IMR-90 (cell line): ENCODE measurements at regions not wholly inside any gene's neighbourhood (a gene's known extent, or its start where the extent isn't known, plus 50 kb on each side); places are given as distances from the start of the nearest gene placed in this dataset.

ENCODE experiments used
- ATAC-seq: fragments of 200-7000 bp; cut with Tn5 transposase; 2 replicates; pipeline ENCODE4 v1.9.1; 2020; ENCODE audit warnings: low read depth, mild to moderate bottlenecking, moderate library complexity
- BruUV-seq: library from RNA; stranded (reverse); fragments of 400-500 nt; replicated peaks from 2 replicates; lab custom pipeline; 2021; lab: Mats Ljungman, UMichigan
- CTCF ChIA-PET: fragments of 300-600 bp; formaldehyde crosslinking; extraction: SDS; loops from one replicate; lab custom pipeline; 2021; ENCODE audit warnings: antibody characterized with exemption; lab: Yijun Ruan, JAX
- POLR2A ChIA-PET: fragments of 300-600 bp; sonication (Branson Sonifier 250); formaldehyde crosslinking; loops from one replicate; lab custom pipeline; 2022; ENCODE audit warnings: antibody characterized with exemption; ENCODE audit not compliant: unreplicated experiment; lab: Charles Lee
- DNase-seq: peaks from one replicate; pipeline ENCODE4 v3.0.0; 2013
- H2AFZ ChIP-seq: replicated peaks from 2 replicates; pipeline ENCODE3; 2013; ENCODE audit warnings: low read length, mild to moderate bottlenecking; ENCODE audit not compliant: poor library complexity
- H2AK5ac ChIP-seq: 2 replicates; pipeline ENCODE4 v1.6.1; 2013; ENCODE audit warnings: low read depth, low read length, inconsistent platforms
- H2AK9ac ChIP-seq: replicated peaks from 2 replicates; pipeline ENCODE3; 2013; ENCODE audit warnings: mild to moderate bottlenecking, low read depth, low read length, moderate library complexity; ENCODE audit not compliant: poor library complexity
- H2BK120ac ChIP-seq: 2 replicates; pipeline ENCODE4 v1.6.1; 2013; ENCODE audit warnings: low read depth, low read length, inconsistent platforms
- H2BK15ac ChIP-seq: 3 replicates; pipeline ENCODE4 v1.6.1; 2013; ENCODE audit warnings: low read depth, low read length, inconsistent platforms
- H2BK20ac ChIP-seq: 2 replicates; pipeline ENCODE4 v1.6.1; 2013; ENCODE audit warnings: low read depth, mild to moderate bottlenecking, inconsistent platforms, low read length, moderate library complexity
- H2BK5ac ChIP-seq: 2 replicates; pipeline ENCODE4 v1.6.1; 2013; ENCODE audit warnings: mild to moderate bottlenecking, low read depth, low read length, inconsistent platforms; ENCODE audit not compliant: poor library complexity, severe bottlenecking
- H3K14ac ChIP-seq: replicated peaks from 2 replicates; pipeline ENCODE4 v1.6.1; 2013; ENCODE audit warnings: low read depth, low read length, inconsistent platforms
- H3K18ac ChIP-seq: 2 replicates; pipeline ENCODE4 v1.6.1; 2013; ENCODE audit warnings: low read depth, low read length, control low read depth
- H3K23ac ChIP-seq: 2 replicates; pipeline ENCODE4 v1.6.1; 2013; ENCODE audit warnings: low read depth, low read length, inconsistent platforms
- H3K27ac ChIP-seq: 2 replicates; pipeline ENCODE4 v1.5.1; 2013; ENCODE audit warnings: mild to moderate bottlenecking, control low read depth, low read length; ENCODE audit not compliant: insufficient read depth
- H3K27me3 ChIP-seq: 2 replicates; pipeline ENCODE4 v1.6.1; 2013; ENCODE audit warnings: low read length; ENCODE audit not compliant: control insufficient read depth, insufficient read depth
- H3K36me3 ChIP-seq: 2 replicates; pipeline ENCODE4 v1.6.1; 2013; ENCODE audit warnings: low read length, mixed read lengths; ENCODE audit not compliant: control insufficient read depth, insufficient read depth
- H3K4ac ChIP-seq: 2 replicates; pipeline ENCODE4 v1.6.1; 2013; ENCODE audit warnings: low read depth, low read length, inconsistent platforms
- H3K4me1 ChIP-seq: 2 replicates; pipeline ENCODE4 v1.6.1; 2013; ENCODE audit warnings: low read length, mixed read lengths; ENCODE audit not compliant: control insufficient read depth, insufficient read depth
- H3K4me2 ChIP-seq: 2 replicates; pipeline ENCODE4 v1.6.1; 2013; ENCODE audit warnings: low read depth, mild to moderate bottlenecking, control low read depth, low read length, moderate library complexity
- H3K4me3 ChIP-seq: 2 replicates; pipeline ENCODE4 v1.5.1; 2013; ENCODE audit warnings: low read depth, mild to moderate bottlenecking, control low read depth, low read length, moderate library complexity; ENCODE audit not compliant: insufficient read depth
- H3K56ac ChIP-seq: 2 replicates; pipeline ENCODE4 v1.6.1; 2013; ENCODE audit warnings: low read length, inconsistent platforms; ENCODE audit not compliant: insufficient read depth; ENCODE audit errors: extremely low read depth
- H3K79me1 ChIP-seq, 2 experiments: 2 replicates each; pipeline ENCODE4 v1.6.1; 2013; ENCODE audit warnings: low read length in 2 of 2, inconsistent platforms in 1 of 2, low read depth in 1 of 2
- H3K9ac ChIP-seq: 2 replicates; pipeline ENCODE4 v1.6.1; 2013; ENCODE audit warnings: low read depth, low read length, control low read depth
- H3K9me1 ChIP-seq: 2 replicates; pipeline ENCODE4 v1.6.1; 2013; ENCODE audit warnings: low read length, inconsistent platforms; ENCODE audit not compliant: insufficient read depth
- H3K9me3 ChIP-seq: 2 replicates; pipeline ENCODE4 v1.6.1; 2013; ENCODE audit warnings: low read length; ENCODE audit not compliant: control insufficient read depth, insufficient read depth
- H4K20me1 ChIP-seq: 2 replicates; pipeline ENCODE4 v1.6.1; 2013; ENCODE audit warnings: low read length, inconsistent platforms; ENCODE audit not compliant: insufficient read depth
- H4K5ac ChIP-seq: 2 replicates; pipeline ENCODE4 v1.6.1; 2013; ENCODE audit warnings: mild to moderate bottlenecking, low read depth, low read length, control low read depth
- H4K8ac ChIP-seq, 2 experiments: 2 replicates each; pipeline ENCODE4 v1.6.1; 2013; ENCODE audit warnings: low read depth in 2 of 2, low read length in 2 of 2, control low read depth in 1 of 2, inconsistent platforms in 1 of 2
- H4K91ac ChIP-seq: 2 replicates; pipeline ENCODE4 v1.6.1; 2013; ENCODE audit warnings: low read depth, low read length, inconsistent platforms; ENCODE audit not compliant: insufficient read depth
- BHLHE40 ChIP-seq: fragments of 150-350 bp; IDR thresholded peaks from 2 replicates; pipeline ENCODE4 v1.6.1; 2016; ENCODE audit warnings: mild to moderate bottlenecking, low read depth, low read length
- CEBPB ChIP-seq: IDR thresholded peaks from 2 replicates; pipeline ENCODE4 v1.6.1; 2012; ENCODE audit warnings: low read depth, low read length, improper control_type of control experiment
- CHD1 ChIP-seq: IDR thresholded peaks from 2 replicates; pipeline ENCODE4 v1.6.1; 2012; ENCODE audit warnings: low read depth, low read length, improper control_type of control experiment
- FOS ChIP-seq: fragments of 150-350 bp; IDR thresholded peaks from 2 replicates; pipeline ENCODE4 v1.6.1; 2016; ENCODE audit warnings: low read depth, low read length
- MAFK ChIP-seq: IDR thresholded peaks from 2 replicates; pipeline ENCODE4 v1.6.1; 2012; ENCODE audit warnings: low read depth, low read length, improper control_type of control experiment
- MAZ ChIP-seq: IDR thresholded peaks from 2 replicates; pipeline ENCODE4 v1.6.1; 2012; ENCODE audit warnings: low read depth, mild to moderate bottlenecking, low read length, improper control_type of control experiment, moderate library complexity, borderline replicate concordance
- MXI1 ChIP-seq: IDR thresholded peaks from 2 replicates; pipeline ENCODE4 v1.6.1; 2012; ENCODE audit warnings: low read depth, mild to moderate bottlenecking, low read length, moderate library complexity, borderline replicate concordance
- NFE2L2 ChIP-seq: fragments of 150-350 bp; IDR thresholded peaks from 2 replicates; pipeline ENCODE4 v1.6.1; 2016; ENCODE audit warnings: low read depth, mild to moderate bottlenecking, low read length
- POLR2A ChIP-seq: IDR thresholded peaks from 2 replicates; pipeline ENCODE4 v1.6.1; 2012; ENCODE audit warnings: mild to moderate bottlenecking, low read depth, low read length
- RAD21 ChIP-seq: IDR thresholded peaks from 2 replicates; pipeline ENCODE4 v1.6.1; 2012; ENCODE audit warnings: low read length, improper control_type of control experiment
- RCOR1 ChIP-seq: IDR thresholded peaks from 2 replicates; pipeline ENCODE4 v1.6.1; 2012; ENCODE audit warnings: mild to moderate bottlenecking, low read length, improper control_type of control experiment; ENCODE audit not compliant: insufficient replicate concordance
- RFX5 ChIP-seq: IDR thresholded peaks from 2 replicates; pipeline ENCODE4 v1.8.0; 2012; ENCODE audit warnings: low read depth, mild to moderate bottlenecking, low read length, moderate library complexity
- SMC3 ChIP-seq: fragments of 150-350 bp; IDR thresholded peaks from 2 replicates; pipeline ENCODE4 v1.6.1; 2016; ENCODE audit warnings: low read depth, mild to moderate bottlenecking, antibody characterized with exemption, low read length, moderate library complexity
- dilution Hi-C: fragments of 300-500 bp; cut with HindIII; formaldehyde crosslinking; loops from one replicate; pipeline ENCODE4 v1.14.3; 2018; ENCODE audit warnings: low sequenced_read_pairs; ENCODE audit not compliant: unreplicated experiment
- in situ Hi-C: fragments of 300-500 bp; cut with MboI; formaldehyde crosslinking; loops from 3 replicates; pipeline ENCODE4 v1.14.3; 2019; ENCODE audit warnings: low sequenced_read_pairs, inconsistent platforms, mixed read lengths
- intact Hi-C: fragments of 100-400 bp; cut with micrococcal nuclease; formaldehyde crosslinking; loops from 2 replicates; pipeline ENCODE4 v1.10.0; 2022
- TF ChIP-seq, protein P1 (sequence below): fragments of 150-350 bp; IDR thresholded peaks from 2 replicates; pipeline ENCODE4 v1.6.1; 2016; ENCODE audit warnings: low read depth, mild to moderate bottlenecking, low read length, moderate library complexity, borderline replicate concordance
- TF ChIP-seq, protein P2 (sequence below): fragments of 150-350 bp; IDR thresholded peaks from 2 replicates; pipeline ENCODE4 v1.6.1; 2017; ENCODE audit warnings: mild to moderate bottlenecking, antibody characterized with exemption, low read length, low read depth
- TF ChIP-seq, protein P3 (sequence below): conservative IDR thresholded peaks from 2 replicates; pipeline ENCODE4 v1.5.1; 2012; ENCODE audit warnings: mild to moderate bottlenecking, low read depth, low read length, improper control_type of control experiment

DNA sequence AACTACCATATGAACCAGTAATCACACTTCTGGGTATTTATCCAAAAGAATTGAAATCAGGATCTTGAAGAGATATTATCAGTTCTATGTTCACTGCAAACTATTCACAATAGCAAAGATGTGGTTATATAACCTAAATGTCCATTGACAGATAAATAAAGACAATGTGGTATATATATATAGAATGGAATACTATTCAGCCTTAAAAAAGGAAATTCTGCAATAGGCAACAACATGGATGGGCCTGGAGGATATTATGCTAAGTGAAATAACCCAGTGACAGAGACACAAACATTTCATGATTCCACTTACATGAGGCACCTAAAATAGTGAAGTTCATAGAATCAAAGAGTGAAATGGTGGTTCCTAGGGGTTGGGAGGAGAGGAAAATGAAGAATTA is 90.6 kb upstream of the CDK1 start:
- H3K4me1 ChIP-seq, result no peaks in the 10 kb centered on the region
- ATAC-seq (no peak), DNase-seq (no peak)
- H2AK9ac ChIP-seq, result no peak overlapping the region
- H3K4me3 ChIP-seq, result no peak overlapping the region
- BruUV-seq, result no TSS peak
- ChIA-PET POLR2A (no interaction called here), CTCF (no interaction called here)
- no peak overlapping the region for H3K9ac ChIP-seq
- no peaks in the 10 kb centered on the region for H3K9me1 ChIP-seq
- H2AK5ac ChIP-seq, result no peak overlapping the region
- H2BK20ac ChIP-seq, result no peak overlapping the region
- no peak overlapping the region for H3K4ac ChIP-seq
- H3K27ac ChIP-seq, result no peak overlapping the region
- no peak overlapping the region for H3K4me2 ChIP-seq
- no peaks in the 10 kb centered on the region for H3K9me3 ChIP-seq
- in situ Hi-C loops (no loop called here), intact Hi-C loops (no loop called here), dilution Hi-C loops (no loop called here)
- H3K79me1 ChIP-seq, result no peaks in the 10 kb centered on the region
- no peak overlapping the region for H3K23ac ChIP-seq
- TF ChIP-seq, protein P1, sequence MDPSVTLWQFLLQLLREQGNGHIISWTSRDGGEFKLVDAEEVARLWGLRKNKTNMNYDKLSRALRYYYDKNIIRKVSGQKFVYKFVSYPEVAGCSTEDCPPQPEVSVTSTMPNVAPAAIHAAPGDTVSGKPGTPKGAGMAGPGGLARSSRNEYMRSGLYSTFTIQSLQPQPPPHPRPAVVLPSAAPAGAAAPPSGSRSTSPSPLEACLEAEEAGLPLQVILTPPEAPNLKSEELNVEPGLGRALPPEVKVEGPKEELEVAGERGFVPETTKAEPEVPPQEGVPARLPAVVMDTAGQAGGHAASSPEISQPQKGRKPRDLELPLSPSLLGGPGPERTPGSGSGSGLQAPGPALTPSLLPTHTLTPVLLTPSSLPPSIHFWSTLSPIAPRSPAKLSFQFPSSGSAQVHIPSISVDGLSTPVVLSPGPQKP, result no peak
- TF ChIP-seq NFE2L2, result no peak
- TF ChIP-seq MAFK, result no peak
- no peak for TF ChIP-seq CEBPB
- no peak for TF ChIP-seq MXI1
- no peak for TF ChIP-seq SMC3
- TF ChIP-seq FOS, result no peak
- no peak for TF ChIP-seq BHLHE40
- TF ChIP-seq RAD21, result no peak
- TF ChIP-seq POLR2A, result no peak
- TF ChIP-seq CHD1, result no peak
- TF ChIP-seq RCOR1, result no peak
- TF ChIP-seq MAZ, result no peak
- no peak for TF ChIP-seq RFX5
- TF ChIP-seq, protein P2, sequence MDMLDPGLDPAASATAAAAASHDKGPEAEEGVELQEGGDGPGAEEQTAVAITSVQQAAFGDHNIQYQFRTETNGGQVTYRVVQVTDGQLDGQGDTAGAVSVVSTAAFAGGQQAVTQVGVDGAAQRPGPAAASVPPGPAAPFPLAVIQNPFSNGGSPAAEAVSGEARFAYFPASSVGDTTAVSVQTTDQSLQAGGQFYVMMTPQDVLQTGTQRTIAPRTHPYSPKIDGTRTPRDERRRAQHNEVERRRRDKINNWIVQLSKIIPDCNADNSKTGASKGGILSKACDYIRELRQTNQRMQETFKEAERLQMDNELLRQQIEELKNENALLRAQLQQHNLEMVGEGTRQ, result no peak
- TF ChIP-seq, protein P3, sequence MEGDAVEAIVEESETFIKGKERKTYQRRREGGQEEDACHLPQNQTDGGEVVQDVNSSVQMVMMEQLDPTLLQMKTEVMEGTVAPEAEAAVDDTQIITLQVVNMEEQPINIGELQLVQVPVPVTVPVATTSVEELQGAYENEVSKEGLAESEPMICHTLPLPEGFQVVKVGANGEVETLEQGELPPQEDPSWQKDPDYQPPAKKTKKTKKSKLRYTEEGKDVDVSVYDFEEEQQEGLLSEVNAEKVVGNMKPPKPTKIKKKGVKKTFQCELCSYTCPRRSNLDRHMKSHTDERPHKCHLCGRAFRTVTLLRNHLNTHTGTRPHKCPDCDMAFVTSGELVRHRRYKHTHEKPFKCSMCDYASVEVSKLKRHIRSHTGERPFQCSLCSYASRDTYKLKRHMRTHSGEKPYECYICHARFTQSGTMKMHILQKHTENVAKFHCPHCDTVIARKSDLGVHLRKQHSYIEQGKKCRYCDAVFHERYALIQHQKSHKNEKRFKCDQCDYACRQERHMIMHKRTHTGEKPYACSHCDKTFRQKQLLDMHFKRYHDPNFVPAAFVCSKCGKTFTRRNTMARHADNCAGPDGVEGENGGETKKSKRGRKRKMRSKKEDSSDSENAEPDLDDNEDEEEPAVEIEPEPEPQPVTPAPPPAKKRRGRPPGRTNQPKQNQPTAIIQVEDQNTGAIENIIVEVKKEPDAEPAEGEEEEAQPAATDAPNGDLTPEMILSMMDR, result no peak
- no peak overlapping the region for H4K8ac ChIP-seq
- no peak overlapping the region for H2AFZ ChIP-seq
- H4K5ac ChIP-seq, result no peak overlapping the region
- no peak overlapping the region for H3K56ac ChIP-seq
- no peak overlapping the region for H2BK5ac ChIP-seq
- H2BK15ac ChIP-seq, result no peak overlapping the region
- H3K18ac ChIP-seq, result no peak overlapping the region
- H3K14ac ChIP-seq, result no peak overlapping the region
- no peaks in the 10 kb centered on the region for H3K36me3 ChIP-seq
- no peak overlapping the region for H4K91ac ChIP-seq
- no peak overlapping the region for H2BK120ac ChIP-seq
- H3K27me3 ChIP-seq, result no peaks in the 10 kb centered on the region; the same call in 1 of the 2 replicates
- H4K20me1 ChIP-seq, result no peaks in the 10 kb centered on the region
